B cell (primary cell): ENCODE measurements at regions not wholly inside any gene's neighbourhood (a gene's known extent, or its start where the extent isn't known, plus 50 kb on each side); places are given as distances from the start of the nearest gene placed in this dataset.

ENCODE experiments used
- ATAC-seq: fragments of 200-7000 bp; cut with Tn5 transposase; one replicate; pipeline ENCODE4 v1.10.0; 2021; ENCODE audit warnings: low read depth, mild to moderate bottlenecking, moderate number of reproducible peaks, moderate library complexity
- CTCF ChIA-PET: fragments of 350-600 bp; sonication (Branson Sonifier 250); formaldehyde crosslinking; loops from one replicate; lab custom pipeline; 2021; ENCODE audit warnings: antibody characterized with exemption, inconsistent platforms; lab: Charles Lee
- POLR2A ChIA-PET: fragments of 350-600 bp; sonication (Branson Sonifier 250); formaldehyde crosslinking; loops from one replicate; lab custom pipeline; 2021; ENCODE audit warnings: antibody characterized with exemption; lab: Charles Lee
- DNase-seq: peaks from one replicate; pipeline ENCODE4 v3.0.0; 2013
- H2AFZ ChIP-seq: 2 replicates; pipeline ENCODE4 v1.6.1; 2012; ENCODE audit warnings: mild to moderate bottlenecking, low read depth, low read length; ENCODE audit not compliant: insufficient read depth, poor library complexity, severe bottlenecking
- H3K27ac ChIP-seq, 2 donors: 1 replicate in 1 of 2; 2 replicates in 1 of 2; pipeline ENCODE4 v1.5.1; 2012 to 2013; ENCODE audit warnings: low read length in 2 of 2, mild to moderate bottlenecking in 2 of 2, moderate library complexity in 1 of 2
- H3K27me3 ChIP-seq, 4 experiments: fragments of 200-600 bp in 1 of 4; sonication (generic) in 1 of 4; replicated peaks in 1 of 4; 1 replicate in 2 of 4; 2 replicates in 2 of 4; pipeline versions ENCODE4 v1.6.1 to v1.7.0; 2013 to 2016; ENCODE audit warnings: low read length in 3 of 4, mild to moderate bottlenecking in 2 of 4, mixed read lengths in 1 of 4, moderate library complexity in 1 of 4; ENCODE audit not compliant: insufficient read depth in 4 of 4, control insufficient read depth in 3 of 4; ENCODE audit errors: control extremely low read depth in 1 of 4
- H3K36me3 ChIP-seq, 2 experiments: replicated peaks in 1 of 2; 1 replicate in 1 of 2; 2 replicates in 1 of 2; pipeline versions ENCODE4 v1.6.1 to v1.7.1; 2013; ENCODE audit warnings: low read length in 1 of 2; ENCODE audit not compliant: insufficient read depth in 2 of 2, control insufficient read depth in 1 of 2; ENCODE audit errors: control extremely low read depth in 1 of 2, extremely low read depth in 1 of 2
- H3K4me1 ChIP-seq, 2 donors: fragments of 200-600 bp in 1 of 2; sonication (generic) in 1 of 2; 1 replicate in 1 of 2; 2 replicates in 1 of 2; pipeline versions ENCODE4 v1.5.1 to v1.6.1; 2013 to 2017; ENCODE audit warnings: low read length in 2 of 2; ENCODE audit not compliant: control insufficient read depth in 2 of 2, insufficient read depth in 2 of 2
- H3K4me2 ChIP-seq: replicated peaks from 2 replicates; pipeline ENCODE3; 2012; ENCODE audit warnings: mild to moderate bottlenecking, low read depth, low read length; ENCODE audit not compliant: poor library complexity, severe bottlenecking
- H3K4me3 ChIP-seq, 5 experiments: fragments of 200-600 bp in 1 of 5; sonication (generic) in 1 of 5; 1 replicate in 3 of 5; 2 replicates in 2 of 5; pipeline versions ENCODE4 v1.5.1 to v1.7.0; 2011 to 2016; ENCODE audit warnings: low read length in 4 of 5, mild to moderate bottlenecking in 4 of 5, low read depth in 2 of 5, control low read depth in 1 of 5, moderate library complexity in 1 of 5; ENCODE audit not compliant: insufficient read depth in 1 of 5; ENCODE audit errors: control extremely low read depth in 1 of 5, extremely low read depth in 1 of 5
- H3K79me2 ChIP-seq: fragments of 200-600 bp; sonication (generic); one replicate; pipeline ENCODE4 v1.6.0; 2016; ENCODE audit warnings: low read length; ENCODE audit not compliant: control insufficient read depth, insufficient read depth
- H3K9ac ChIP-seq: fragments of 200-600 bp; sonication (generic); 2 replicates; pipeline ENCODE4 v1.6.1; 2017; ENCODE audit warnings: mild to moderate bottlenecking, low read length, moderate library complexity
- H3K9me3 ChIP-seq, 3 donors: one replicate each; pipeline versions ENCODE4 v1.6.1 to v1.7.1; 2013; ENCODE audit warnings: low read length in 2 of 3; ENCODE audit not compliant: control insufficient read depth in 2 of 3, insufficient read depth in 1 of 3; ENCODE audit errors: control extremely low read depth in 1 of 3
- H4K20me1 ChIP-seq: 2 replicates; pipeline ENCODE4 v1.6.0; 2012; ENCODE audit warnings: mild to moderate bottlenecking, low read length; ENCODE audit not compliant: insufficient read depth, control insufficient read depth, poor library complexity, severe bottlenecking
- H3K27ac Mint-ChIP-seq: one replicate; pipeline ENCODE4 v1.8.0; 2021; ENCODE audit warnings: mixed read lengths
- H3K27me3 Mint-ChIP-seq: one replicate; pipeline ENCODE4 v1.8.0; 2021; ENCODE audit warnings: mixed read lengths
- H3K4me1 Mint-ChIP-seq: one replicate; pipeline ENCODE4 v1.8.0; 2021; ENCODE audit warnings: mixed read lengths
- H3K4me3 Mint-ChIP-seq: one replicate; pipeline ENCODE4 v1.8.0; 2021; ENCODE audit warnings: mixed read lengths
- H3K9me3 Mint-ChIP-seq: one replicate; pipeline ENCODE4 v1.8.0; 2022; ENCODE audit warnings: mixed read lengths; ENCODE audit not compliant: insufficient read depth
- EZH2 ChIP-seq: IDR thresholded peaks from 2 replicates; pipeline ENCODE4 v1.6.1; 2012; ENCODE audit warnings: borderline replicate concordance, low read depth, mild to moderate bottlenecking, moderate library complexity, low read length; ENCODE audit not compliant: insufficient read depth, poor library complexity, severe bottlenecking
- WGBS: methylation state at CpG from one replicate; pipeline ENCODE4 v1.1.5; 2013; ENCODE audit warnings: missing lambda C conversion rate; ENCODE audit not compliant: insufficient coverage; 5-methylcytosine and 5-hydroxymethylcytosine counted together
- intact Hi-C: fragments of 100-400 bp; cut with micrococcal nuclease; formaldehyde crosslinking; loops from one replicate; pipeline ENCODE4 v1.10.0; 2022
- TF ChIP-seq, protein P1 (sequence below): fragments of 200-600 bp; IDR thresholded peaks from one replicate; pipeline ENCODE4 v1.8.0; 2022; ENCODE audit warnings: antibody characterized with exemption, mild to moderate bottlenecking

DNA sequence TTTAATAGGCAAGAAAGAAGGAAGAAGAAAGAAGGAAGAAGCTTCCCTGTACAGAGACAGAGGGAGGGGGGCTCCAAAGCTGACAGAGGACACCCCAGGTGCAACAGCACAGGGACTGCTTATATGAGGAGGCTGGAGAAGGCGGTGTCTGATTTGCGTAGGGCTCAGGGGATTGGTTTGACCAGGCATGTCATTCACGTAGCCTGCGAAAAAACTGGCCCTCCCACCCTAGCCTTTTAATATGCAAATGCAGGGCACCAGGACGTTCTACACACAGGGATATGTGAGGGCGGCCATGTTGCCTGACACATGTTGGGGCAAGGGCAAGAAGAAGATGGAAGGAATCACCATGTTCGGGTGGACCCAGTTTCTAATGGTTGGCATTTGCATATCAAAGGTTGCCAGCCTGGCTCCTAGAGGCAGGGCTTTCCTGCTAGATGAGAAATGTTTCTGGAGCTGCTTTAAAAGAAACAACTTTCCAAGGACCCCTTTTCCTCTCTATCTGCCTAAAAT lies 305.4 kb upstream of the CDYL start:
- ATAC-seq (no peak), DNase-seq (no peak)
- Histone ChIP-seq H4K20me1 (no peaks in the 10 kb centered on the region), H3K4me3 (no peak overlapping the region), H3K27me3 (peaks cover 0 to 3% (median 0%) of the 10 kb centered on the region in 4 experiments), H3K9ac (no peak overlapping the region), H2AFZ (no peak overlapping the region), H3K27ac (no peak overlapping the region), H3K4me1 (no peaks in the 10 kb centered on the region), H3K79me2 (no peaks in the 10 kb centered on the region), H3K36me3 (no peaks in the 10 kb centered on the region), H3K9me3 (peaks cover 0 to 22% (median 21%) of the 10 kb centered on the region in 3 donors), H3K4me2 (no peak overlapping the region)
- TF ChIP-seq, protein P1, sequence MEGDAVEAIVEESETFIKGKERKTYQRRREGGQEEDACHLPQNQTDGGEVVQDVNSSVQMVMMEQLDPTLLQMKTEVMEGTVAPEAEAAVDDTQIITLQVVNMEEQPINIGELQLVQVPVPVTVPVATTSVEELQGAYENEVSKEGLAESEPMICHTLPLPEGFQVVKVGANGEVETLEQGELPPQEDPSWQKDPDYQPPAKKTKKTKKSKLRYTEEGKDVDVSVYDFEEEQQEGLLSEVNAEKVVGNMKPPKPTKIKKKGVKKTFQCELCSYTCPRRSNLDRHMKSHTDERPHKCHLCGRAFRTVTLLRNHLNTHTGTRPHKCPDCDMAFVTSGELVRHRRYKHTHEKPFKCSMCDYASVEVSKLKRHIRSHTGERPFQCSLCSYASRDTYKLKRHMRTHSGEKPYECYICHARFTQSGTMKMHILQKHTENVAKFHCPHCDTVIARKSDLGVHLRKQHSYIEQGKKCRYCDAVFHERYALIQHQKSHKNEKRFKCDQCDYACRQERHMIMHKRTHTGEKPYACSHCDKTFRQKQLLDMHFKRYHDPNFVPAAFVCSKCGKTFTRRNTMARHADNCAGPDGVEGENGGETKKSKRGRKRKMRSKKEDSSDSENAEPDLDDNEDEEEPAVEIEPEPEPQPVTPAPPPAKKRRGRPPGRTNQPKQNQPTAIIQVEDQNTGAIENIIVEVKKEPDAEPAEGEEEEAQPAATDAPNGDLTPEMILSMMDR: no peak
- no peak for TF ChIP-seq EZH2
- no peak overlapping the region for H3K4me3 Mint-ChIP-seq
- intact Hi-C loops: no loop called here
- ChIA-PET CTCF (no interaction called here), POLR2A (no interaction called here)
- no peaks in the 10 kb centered on the region for H3K4me1 Mint-ChIP-seq
- peaks cover 17% of the 10 kb centered on the region for H3K9me3 Mint-ChIP-seq
- H3K27ac Mint-ChIP-seq: no peak overlapping the region
- H3K27me3 Mint-ChIP-seq: peaks cover 15% of the 10 kb centered on the region
- WGBS: 93% methylated on average over 5 of the region's 7 CpGs

DNA sequence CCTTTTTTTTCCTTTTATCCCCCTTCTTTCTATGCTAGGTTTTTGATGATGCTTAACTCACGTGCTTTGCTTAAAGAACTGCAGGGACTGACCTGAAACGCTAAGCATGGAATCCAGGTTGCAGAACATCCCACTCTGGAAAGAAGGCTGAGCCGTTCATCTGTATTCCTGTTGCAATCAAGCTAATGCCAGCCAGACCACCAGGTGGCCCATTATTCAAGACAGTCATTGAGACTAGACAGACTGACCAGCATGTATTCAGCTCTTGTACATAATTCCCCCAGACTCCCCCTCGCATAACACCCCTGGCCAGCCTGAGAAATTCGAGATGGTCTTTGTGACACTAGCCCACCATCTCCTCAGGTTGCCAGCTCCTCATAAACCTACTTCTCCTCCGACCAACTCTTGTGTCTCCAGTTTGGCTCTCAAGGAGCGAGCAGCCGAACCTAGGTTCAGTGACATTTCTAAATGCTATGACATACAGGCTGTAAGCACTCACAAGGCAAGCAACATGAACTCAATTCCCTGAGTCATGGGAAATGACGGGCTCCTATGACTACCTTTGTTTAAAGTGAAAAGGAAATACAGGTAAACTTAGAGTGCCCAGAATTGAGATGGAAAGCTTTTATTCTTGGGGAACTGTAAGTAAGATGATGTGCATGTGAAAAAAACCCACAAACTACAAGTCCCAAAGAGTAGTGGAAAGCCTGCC lies 309.3 kb upstream of the CDYL start:
- CTCF ChIA-PET: no interaction called here
- peaks cover 12% of the 10 kb centered on the region for H3K9me3 Mint-ChIP-seq
- Histone ChIP-seq H3K9ac (no peak overlapping the region), H3K36me3 (no peaks in the 10 kb centered on the region), H3K27ac (no peak overlapping the region), H3K27me3 (peaks cover 0 to 3% (median 0%) of the 10 kb centered on the region in 4 experiments), H3K4me2 (no peak overlapping the region), H2AFZ (no peak overlapping the region), H3K4me3 (no peak overlapping the region), H3K79me2 (no peaks in the 10 kb centered on the region), H3K9me3 (peaks cover 0 to 19% (median 15%) of the 10 kb centered on the region in 3 donors), H4K20me1 (no peaks in the 10 kb centered on the region), H3K4me1 (no peaks in the 10 kb centered on the region)
- TF ChIP-seq EZH2: no peak
- TF ChIP-seq, protein P1: no peak
- no peak overlapping the region for H3K4me3 Mint-ChIP-seq
- intact Hi-C loops: no loop called here
- peaks cover 21% of the 10 kb centered on the region for H3K27me3 Mint-ChIP-seq
- POLR2A ChIA-PET: no interaction called here
- 90% methylated on average over 7 of the region's 9 CpGs for WGBS
- DNase-seq (no peak), ATAC-seq (no peak)
- no peaks in the 10 kb centered on the region for H3K4me1 Mint-ChIP-seq
- no peak overlapping the region for H3K27ac Mint-ChIP-seq
